K562 (cell line): ENCODE measurements at regions not wholly inside any gene's neighbourhood (a gene's known extent, or its start where the extent isn't known, plus 50 kb on each side); places are given as distances from the start of the nearest gene placed in this dataset.

Experiments
- ATAC-seq: fragments of 200-7000 bp; cut with Tn5 transposase; 3 replicates; pipeline ENCODE4 v1.9.1; 2020; ENCODE audit warnings: moderate library complexity
- BruUV-seq: library from RNA; stranded (reverse); fragments of 400-500 nt; replicated peaks from 2 replicates; lab custom pipeline; 2021; lab: Mats Ljungman, UMichigan
- CTCF ChIA-PET: fragments of 300-600 bp; formaldehyde crosslinking; extraction: SDS; loops from one replicate; lab custom pipeline; 2021; ENCODE audit warnings: low intra/inter-chr PET ratio; lab: Yijun Ruan, JAX
- POLR2A ChIA-PET: fragments of 300-600, 350-650 bp; sonication (Branson Sonifier 250); formaldehyde crosslinking; extraction: SDS; loops from one replicate; lab custom pipeline; 2021; ENCODE audit warnings: antibody characterized with exemption, inconsistent platforms; lab: Yijun Ruan, JAX
- DNase-seq, 4 experiments: peaks; one replicate each; pipeline versions ENCODE4 v3.0.0 to v3.0.0-alpha.2; 2011 to 2018; ENCODE audit warnings: low spot score in 3 of 4, mixed read lengths in 3 of 4; ENCODE audit errors: extremely low read depth in 1 of 4
- FAIRE-seq: peaks from 2 replicates; lab custom pipeline; 2011; peaks lifted over from hg19 to GRCh38; lab: Jason Lieb, UNC
- H2AFZ ChIP-seq: 2 replicates; pipeline ENCODE4 v1.6.0; 2011; ENCODE audit warnings: low read depth, low read length, control low read depth, inconsistent platforms
- H3K27ac ChIP-seq: fragments of 200-600 bp; 3 replicates; pipeline ENCODE4 v1.8.0; 2011; ENCODE audit warnings: low read depth, mild to moderate bottlenecking, control low read depth, inconsistent platforms, low read length, moderate library complexity, mixed read lengths; ENCODE audit errors: extremely low read depth
- H3K27me3 ChIP-seq, 2 experiments: fragments of 300-600 bp in 1 of 2; 2 replicates in 1 of 2; 3 replicates in 1 of 2; pipeline versions ENCODE4 v1.6.0 to v1.8.0; 2011; ENCODE audit warnings: inconsistent platforms in 2 of 2, low read length in 2 of 2, mild to moderate bottlenecking in 1 of 2, mixed read lengths in 1 of 2, moderate library complexity in 1 of 2; ENCODE audit not compliant: control insufficient read depth in 2 of 2, insufficient read depth in 2 of 2
- H3K36me3 ChIP-seq: fragments of 300-600 bp; 3 replicates; pipeline ENCODE4 v1.8.0; 2011; ENCODE audit warnings: mild to moderate bottlenecking, low read length, inconsistent platforms; ENCODE audit not compliant: control insufficient read depth, insufficient read depth
- H3K4me1 ChIP-seq, 2 experiments: fragments of 200-600 bp in 1 of 2; replicated peaks in 1 of 2; 2 replicates in 1 of 2; 3 replicates in 1 of 2; pipeline versions ENCODE4 v1.5.1 to v1.8.0; 2011; ENCODE audit warnings: inconsistent platforms in 2 of 2, low read length in 2 of 2, mild to moderate bottlenecking in 1 of 2, mixed read lengths in 1 of 2, moderate library complexity in 1 of 2; ENCODE audit not compliant: control insufficient read depth in 2 of 2, insufficient read depth in 2 of 2
- H3K4me2 ChIP-seq: 2 replicates; pipeline ENCODE4 v1.6.1; 2011; ENCODE audit warnings: low read length, control low read depth, inconsistent platforms, mixed read lengths; ENCODE audit not compliant: insufficient read depth
- H3K4me3 ChIP-seq: fragments of 200-600 bp; sonication (generic), shearing (Covaris generic); 2 replicates; pipeline ENCODE4 v1.5.1; 2016; ENCODE audit warnings: control low read depth, inconsistent platforms
- H3K79me2 ChIP-seq: fragments of 200-600 bp; 3 replicates; pipeline ENCODE4 v1.8.0; 2011; ENCODE audit warnings: low read length, inconsistent platforms; ENCODE audit not compliant: control insufficient read depth, insufficient read depth
- H3K9ac ChIP-seq, 2 experiments: 2 replicates each; pipeline versions ENCODE4 v1.6.0 to v1.6.1; 2011; ENCODE audit warnings: low read depth in 2 of 2, low read length in 2 of 2, control low read depth in 1 of 2, inconsistent platforms in 1 of 2, mild to moderate bottlenecking in 1 of 2, mixed read lengths in 1 of 2; ENCODE audit not compliant: insufficient read depth in 1 of 2
- H3K9me1 ChIP-seq: one replicate; pipeline ENCODE4 v1.6.0; 2011; ENCODE audit warnings: inconsistent platforms, mild to moderate bottlenecking, low read length, moderate library complexity; ENCODE audit not compliant: control insufficient read depth, insufficient read depth
- H3K9me3 ChIP-seq: replicated peaks from 2 replicates; pipeline ENCODE4 v1.5.1; 2011; ENCODE audit warnings: low read depth, low read length, inconsistent platforms; ENCODE audit not compliant: control insufficient read depth, insufficient read depth
- H4K20me1 ChIP-seq: replicated peaks from 2 replicates; pipeline ENCODE4 v1.6.1; 2011; ENCODE audit warnings: low read length, inconsistent platforms, mixed read lengths; ENCODE audit not compliant: control insufficient read depth, insufficient read depth
- CSDE1 ChIP-seq, 2 experiments: fragments of 450-650 bp; IDR thresholded peaks; 2 replicates each; pipeline ENCODE4 v1.6.1; 2016; ENCODE audit warnings: mild to moderate bottlenecking in 1 of 2
- E2F3 ChIP-seq: fragments of 250-450 bp; sonication (Bioruptor Pico); IDR thresholded peaks from 2 replicates; pipeline ENCODE4 v1.4.0; 2020; ENCODE audit warnings: mild to moderate bottlenecking
- FOXO4 ChIP-seq: fragments of 450-650 bp; formaldehyde crosslinking; IDR thresholded peaks from 2 replicates; pipeline ENCODE4 v1.4.0; 2020; ENCODE audit warnings: mild to moderate bottlenecking, moderate library complexity
- GTF2A2 ChIP-seq: IDR thresholded peaks from 2 replicates; pipeline ENCODE4 v1.6.1; 2016; ENCODE audit warnings: mild to moderate bottlenecking, missing genetic modification characterization, missing compliant biosample characterization
- HMG20B ChIP-seq: fragments of 250-450 bp; sonication (Bioruptor Pico); IDR thresholded peaks from 2 replicates; pipeline ENCODE4 v1.5.0; 2021; ENCODE audit warnings: mild to moderate bottlenecking
- POLR2A ChIP-seq: fragments of 450-650 bp; conservative IDR thresholded peaks from 2 replicates; pipeline ENCODE4 v1.6.1; 2016
- SRSF1 ChIP-seq: fragments of 200-400 bp; formaldehyde crosslinking; IDR thresholded peaks from 2 replicates; pipeline ENCODE4 v1.6.1; 2017; ENCODE audit warnings: mild to moderate bottlenecking, low read depth, low read length, moderate library complexity
- TAF1 ChIP-seq: IDR thresholded peaks from 2 replicates; pipeline ENCODE4 v1.6.1; 2011; ENCODE audit warnings: mild to moderate bottlenecking, low read length, moderate library complexity; ENCODE audit not compliant: insufficient read depth, control insufficient read depth, severe bottlenecking; ENCODE audit errors: extremely low read depth
- TAF15 ChIP-seq: fragments of 200-400 bp; formaldehyde crosslinking; IDR thresholded peaks from 2 replicates; pipeline ENCODE4 v1.6.1; 2017; ENCODE audit warnings: mild to moderate bottlenecking, low read depth, low read length, moderate library complexity
- TRIM24 ChIP-seq, 2 experiments: fragments of 450-650 bp; IDR thresholded peaks; 2 replicates each; pipeline ENCODE4 v1.6.1; 2016
- USF2 ChIP-seq: sonication (generic); formaldehyde crosslinking; IDR thresholded peaks from 2 replicates; pipeline ENCODE4 v1.5.0; 2020; ENCODE audit warnings: missing genetic modification reagents
- ZNF316 ChIP-seq: fragments of 450-650 bp; IDR thresholded peaks from 2 replicates; pipeline ENCODE4 v1.6.1; 2016
- ZNF318 ChIP-seq, 2 experiments: fragments of 450-650 bp; IDR thresholded peaks; 2 replicates each; pipeline ENCODE4 v1.6.1; 2016; ENCODE audit warnings: mild to moderate bottlenecking in 2 of 2, borderline replicate concordance in 1 of 2, low read depth in 1 of 2, moderate library complexity in 1 of 2
- WGBS: fragments of 100-300 bp; shearing (Covaris generic); methylation state at CpG from one replicate; pipeline ENCODE4 v1.1.6; 2016; ENCODE audit warnings: low coverage, mixed read lengths; ENCODE audit not compliant: insufficient coverage; ENCODE audit errors: missing lambda C conversion rate; 5-methylcytosine and 5-hydroxymethylcytosine counted together
- in situ Hi-C: fragments of 300-500 bp; cut with MboI; formaldehyde crosslinking; loops from 4 replicates; pipeline ENCODE4 v1.15.0; 2018; ENCODE audit warnings: inconsistent platforms, mixed read lengths
- intact Hi-C: fragments of 100-400 bp; cut with micrococcal nuclease; formaldehyde crosslinking; loops from 2 replicates; pipeline ENCODE4 v1.14.2; 2022

DNA sequence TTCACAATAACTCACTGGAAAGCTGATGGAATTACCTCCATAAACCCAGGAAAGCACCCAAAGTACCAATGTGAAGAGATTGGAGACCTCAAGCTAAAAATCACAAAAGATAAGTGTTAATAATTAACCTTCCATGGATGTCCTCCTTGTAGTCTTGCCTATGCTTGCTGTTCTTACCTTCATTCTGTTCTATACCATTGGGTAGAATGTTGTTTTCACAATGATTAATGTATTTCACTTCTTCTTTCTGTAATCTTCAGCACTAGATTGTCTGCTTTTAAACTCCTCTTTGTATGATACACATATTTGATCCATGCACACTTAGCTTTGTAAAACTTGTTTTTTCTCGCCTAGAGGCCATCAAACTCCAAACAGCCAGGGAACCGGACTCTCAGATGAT is 570.3 kb downstream of the RAPGEF2 start:
- ChIA-PET POLR2A (no interaction called here), CTCF (no interaction called here)
- ATAC-seq (no peak), FAIRE-seq (no peak), DNase-seq (no peak)
- Histone ChIP-seq H3K9me3 (no peaks in the 10 kb centered on the region), H3K36me3 (no peaks in the 10 kb centered on the region), H3K9me1 (no peaks in the 10 kb centered on the region), H3K4me1 (no peaks in the 10 kb centered on the region), H3K9ac (no peak overlapping the region), H2AFZ (no peak overlapping the region), H4K20me1 (no peaks in the 10 kb centered on the region), H3K4me3 (no peak overlapping the region), H3K79me2 (no peaks in the 10 kb centered on the region), H3K4me2 (no peak overlapping the region), H3K27ac (no peak overlapping the region), H3K27me3 (no peaks in the 10 kb centered on the region)
- BruUV-seq = no TSS peak
- in situ Hi-C loops (no loop called here), intact Hi-C loops (no loop called here)
- WGBS = 0% methylated on average over 1 of the region's 2 CpGs
- TF ChIP-seq FOXO4 = no peak
- TF ChIP-seq ZNF316 = no peak
- no peak for TF ChIP-seq HMG20B (CRISPR knock-in tag)
- TF ChIP-seq POLR2A = no peak
- no peak for TF ChIP-seq ZNF318 (IDR thresholded peaks at IDR 0.05; ENCODE audit: borderline replicate concordance in 1 of 2, low read depth in 1 of 2)
- no peak for TF ChIP-seq CSDE1 (IDR thresholded peaks at IDR 0.05)
- no peak for TF ChIP-seq GTF2A2
- TF ChIP-seq TRIM24 (IDR thresholded peaks at IDR 0.05) = no peak
- TF ChIP-seq TAF1 = no peak
- TF ChIP-seq SRSF1 = no peak
- TF ChIP-seq E2F3 (CRISPR knock-in tag) = no peak
- no peak for TF ChIP-seq USF2 (CRISPR knock-in tag)
- no peak for TF ChIP-seq TAF15
